ENCODE measurements at regions not wholly inside any gene's neighbourhood (a gene's known extent, or its start where the extent isn't known, plus 50 kb on each side); places are given as distances from the start of the nearest gene placed in this dataset.

GRCh38 chr2:228628682-228629081 lies 447.2 kb upstream of the SPHKAP start:
- H3K4me2 ChIP-seq (ENCODE audit: low read depth, low read length), result no peak overlapping the region
- H3K4me3 ChIP-seq (replicated peaks in 1 of 3; ENCODE audit: insufficient read depth in 1 of 3, low read depth in 2 of 3, low read length in 3 of 3), result no peak overlapping the region
- DNase-seq (ENCODE audit: low spot score), result no peak
- POLR2A ChIA-PET, result no interaction called here
- no peak for ATAC-seq
- H3K36me3 ChIP-seq (replicated peaks in 1 of 2; ENCODE audit: control insufficient read depth in 1 of 2, insufficient read depth in 2 of 2, low read length in 2 of 2), result no peaks in the 10 kb centered on the region
- H3K79me2 ChIP-seq (ENCODE audit: insufficient read depth, low read length), result no peaks in the 10 kb centered on the region
- no peak overlapping the region for H3K27ac ChIP-seq (ENCODE audit: extremely low read length, insufficient read depth, low read length)
- in situ Hi-C loops (cut with HindIII; ENCODE audit: extremely low pct_ligation_motif_present, low pct_unique_long_range_greater_than_20kb), result no loop called here
- H3K27me3 ChIP-seq (ENCODE audit: control insufficient read depth in 1 of 2, insufficient read depth in 2 of 2, low read length in 2 of 2), result no peaks in the 10 kb centered on the region
- WGBS (ENCODE audit: low lambda C conversion rate), result 26% methylated on average over 4 of the region's 4 CpGs
- no TSS peak for BruUV-seq (replicated peaks)
- no peak overlapping the region for H3K9ac ChIP-seq (ENCODE audit: insufficient read depth, low read depth, low read length)
- no peaks in the 10 kb centered on the region for H4K20me1 ChIP-seq (ENCODE audit: insufficient read depth, low read length)
- H3K9me3 ChIP-seq (ENCODE audit: low read length), result peaks cover 79% of the 10 kb centered on the region
- FAIRE-seq, result no peak
- TF ChIP-seq ARID2 (CRISPR knock-in tag; IDR thresholded peaks at IDR 0.05; ENCODE audit: borderline replicate concordance), result no peak
- no peak for TF ChIP-seq SP4 (CRISPR knock-in tag; IDR thresholded peaks at IDR 0.05)
- TF ChIP-seq ZNF720 (CRISPR knock-in tag; IDR thresholded peaks at IDR 0.05), result no peak
- no peak for TF ChIP-seq ZNF530 (CRISPR knock-in tag; IDR thresholded peaks at IDR 0.05; ENCODE audit: low read depth)
- TF ChIP-seq TIGD3 (CRISPR knock-in tag; IDR thresholded peaks at IDR 0.05; ENCODE audit: borderline replicate concordance), result no peak
- no peak for TF ChIP-seq ZNF512B (CRISPR knock-in tag; IDR thresholded peaks at IDR 0.05; ENCODE audit: borderline replicate concordance)
- TF ChIP-seq PHF20 (CRISPR knock-in tag; IDR thresholded peaks at IDR 0.05), result no peak
- no peak for TF ChIP-seq SKI (IDR thresholded peaks at IDR 0.05; ENCODE audit: partially characterized antibody)
- no peak for TF ChIP-seq EZH2 (conservative IDR thresholded peaks at IDR 0.05; ENCODE audit: low read depth, low read length)
- no peak for TF ChIP-seq ATF4 (CRISPR knock-in tag; IDR thresholded peaks at IDR 0.05)
- TF ChIP-seq PRPF4 (IDR thresholded peaks at IDR 0.05; ENCODE audit: low read depth, low read length, poor library complexity, severe bottlenecking), result no peak
- TF ChIP-seq ZNF740 (CRISPR knock-in tag; IDR thresholded peaks at IDR 0.05), result no peak
- no peak overlapping the region for H2AFZ ChIP-seq (ENCODE audit: low read length)
- no peaks in the 10 kb centered on the region for H3K4me1 ChIP-seq (ENCODE audit: insufficient read depth, low read length)
- intact Hi-C loops (cut with micrococcal nuclease; ENCODE audit: unreplicated experiment), result no loop called here
- CTCF ChIA-PET (ENCODE audit: low intra/inter-chr PET ratio, low total read pairs), result no interaction called here

All from HepG2 (cell line).